HG02759 (cell line): ENCODE measurements at regions not wholly inside any gene's neighbourhood (a gene's known extent, or its start where the extent isn't known, plus 50 kb on each side); places are given as distances from the start of the nearest gene placed in this dataset.
"Not testable (repeated sequence)": the region's sequence is repeated elsewhere in the genome, so short reads cannot be mapped to it uniquely, and the experiment has no call there.

Experiments
- ATAC-seq: cut with Tn5 transposase; IDR thresholded peaks from one replicate; pipeline ENCODE4 v1.9.1; 2021; ENCODE audit warnings: mild to moderate bottlenecking, moderate library complexity; ENCODE audit not compliant: unreplicated experiment

DNA sequence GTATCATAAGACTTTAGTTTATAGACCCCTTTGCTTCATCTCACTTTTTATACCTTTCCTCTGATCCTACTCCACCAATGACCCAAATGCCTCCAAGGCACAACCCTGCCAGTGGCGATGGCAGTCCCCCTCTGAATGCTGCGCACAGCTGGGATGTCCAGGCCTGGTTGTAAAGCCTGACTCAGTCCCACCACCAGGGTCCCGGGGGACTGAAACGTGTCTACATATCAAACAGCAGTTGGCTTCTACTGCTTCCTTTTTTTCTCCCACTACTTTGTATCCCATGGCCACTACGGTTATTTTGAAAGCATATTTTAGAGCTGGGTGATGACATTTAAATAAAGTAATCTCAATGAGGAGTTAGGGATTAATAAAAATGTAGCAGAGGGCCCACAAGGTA, 329.8 kb upstream of the PSMD7 start:
- ATAC-seq, result no peak

GRCh38 chr16:73965591-73965990, 331.0 kb upstream of the PSMD7 start:
- no peak for ATAC-seq

DNA sequence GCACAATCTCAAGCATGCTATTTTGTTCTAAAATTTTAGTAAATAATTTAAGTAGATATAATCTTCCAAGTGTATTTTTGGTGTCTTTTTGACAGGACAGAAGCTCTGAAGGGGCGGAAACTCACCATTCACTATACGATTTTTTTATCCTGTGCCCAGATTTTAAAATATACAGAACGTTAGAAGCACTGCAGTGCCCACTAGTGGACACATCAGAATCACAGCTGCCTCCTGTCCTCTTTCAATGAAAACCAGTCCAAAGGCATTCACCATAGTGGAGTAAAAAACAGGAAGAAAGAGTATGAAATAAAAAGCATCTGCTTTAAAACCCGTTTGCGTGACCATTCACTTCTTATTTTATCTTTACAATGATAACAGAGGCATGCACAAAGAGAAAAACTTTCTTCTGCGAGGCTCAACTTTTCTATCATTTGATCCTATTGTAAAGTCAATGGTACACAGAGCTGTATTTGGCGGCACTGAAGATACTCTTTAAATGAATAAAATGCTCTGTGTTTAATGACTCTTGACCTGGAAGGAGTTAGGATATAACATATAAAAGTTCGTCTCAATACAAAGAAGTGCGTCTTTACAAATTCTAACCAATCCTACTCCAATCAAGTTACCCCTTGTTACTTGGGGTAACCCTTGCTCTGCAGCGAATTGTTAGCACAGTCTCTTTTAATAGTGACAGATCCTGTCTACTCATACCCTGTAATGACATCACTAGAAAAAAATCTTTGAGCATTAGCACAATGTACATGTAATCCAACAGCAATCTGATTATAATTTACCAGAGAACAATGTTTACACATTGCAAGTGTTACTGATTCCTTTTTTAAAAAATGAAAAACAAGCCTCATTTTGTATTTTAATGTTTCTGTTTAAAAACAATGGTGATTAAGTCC, 339.8 kb upstream of the PSMD7 start:
- no peak for ATAC-seq

- ATAC-seq, result no peak
Observed at GRCh38 chr16:73955702-73956101, 340.9 kb upstream of the PSMD7 start.

DNA sequence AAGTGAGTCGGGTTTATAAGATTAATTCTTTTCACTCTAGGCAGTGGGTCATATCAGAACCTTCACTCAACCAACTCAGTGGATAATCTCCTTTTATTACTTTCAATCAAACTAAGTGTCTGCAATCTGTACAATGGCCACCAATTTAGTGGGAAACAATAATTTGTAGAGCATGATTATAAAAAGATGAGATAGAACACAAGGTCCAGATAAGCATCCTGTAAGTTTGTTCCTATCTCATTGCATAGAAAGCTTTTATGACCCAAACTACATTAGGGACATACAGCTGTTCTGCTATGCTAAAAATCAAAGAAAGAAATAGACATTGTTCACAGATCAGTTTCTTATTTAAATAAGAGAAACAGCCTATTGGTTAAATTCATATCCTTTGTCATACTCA, 341.4 kb upstream of the PSMD7 start:
- ATAC-seq, result no peak

- ATAC-seq, result no peak
Observed at GRCh38 chr16:73951481-73951880, 345.1 kb upstream of the PSMD7 start.

- no peak for ATAC-seq
Observed at GRCh38 chr16:73949574-73950320, 346.9 kb upstream of the PSMD7 start.

DNA sequence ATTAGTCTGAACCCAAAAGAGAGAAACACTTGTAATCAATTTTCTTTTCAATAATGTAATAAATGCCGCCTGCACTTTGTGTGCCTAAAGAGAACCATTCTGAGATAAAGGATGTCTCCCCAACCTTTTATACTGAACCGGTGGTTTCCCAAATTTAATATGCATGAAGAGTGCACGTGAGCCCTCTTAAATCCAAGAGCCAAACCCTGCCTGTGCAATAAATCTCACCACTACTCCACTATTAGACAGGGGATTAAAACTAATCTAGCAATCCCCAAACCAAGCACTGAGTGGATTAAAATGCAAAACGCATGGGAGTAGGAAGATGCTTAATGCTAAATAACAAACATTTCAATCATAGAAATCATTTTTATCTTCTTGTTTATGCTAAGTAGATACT, 351.0 kb upstream of the PSMD7 start:
- no peak for ATAC-seq

DNA sequence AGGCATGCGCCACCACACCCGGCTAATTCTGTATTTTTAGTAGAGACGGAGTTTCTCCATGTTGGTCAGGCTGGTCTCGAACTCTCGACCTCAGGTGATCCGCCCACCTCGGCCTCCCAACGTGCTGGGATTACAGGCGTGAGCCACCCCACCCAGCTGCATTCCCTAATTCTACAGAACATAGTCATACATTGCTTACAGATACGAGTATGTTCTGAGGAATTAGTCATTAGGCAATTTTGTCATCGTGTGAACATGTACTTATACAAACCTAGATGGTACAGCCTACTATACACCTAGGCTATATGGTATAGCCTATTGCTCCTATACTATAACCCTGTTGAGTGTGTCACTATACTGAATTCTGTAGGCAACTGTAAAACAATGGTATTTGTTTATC, 353.4 kb upstream of the PSMD7 start:
- not testable (repeated sequence) for ATAC-seq

- not testable (repeated sequence) for ATAC-seq
Observed at GRCh38 chr16:73940786-73941185, 355.8 kb upstream of the PSMD7 start.

DNA sequence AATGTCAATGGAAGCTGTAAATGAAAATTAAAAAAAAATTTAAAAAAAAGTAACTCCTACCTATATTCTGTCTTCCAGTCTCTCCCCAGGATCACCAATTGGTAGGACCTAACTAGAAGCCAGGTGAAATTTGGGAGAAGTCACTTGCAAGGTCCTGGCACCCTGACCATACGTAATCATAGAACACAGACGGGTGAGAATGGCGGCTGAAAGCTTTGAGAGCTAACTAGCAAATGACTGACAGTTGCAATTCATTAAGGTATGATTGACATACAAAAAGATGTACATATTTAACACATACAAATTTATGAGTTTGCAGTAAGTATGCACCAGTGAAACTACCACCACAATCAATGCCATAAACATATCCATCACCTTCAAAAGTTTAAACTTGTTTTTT, 372.7 kb upstream of the PSMD7 start:
- no peak for ATAC-seq

- ATAC-seq, result no peak
Observed at GRCh38 chr16:73921295-73921694, 375.3 kb upstream of the PSMD7 start.

GRCh38 chr16:73916829-73917594, 379.6 kb upstream of the PSMD7 start:
- ATAC-seq, result no peak

- ATAC-seq, result no peak
Observed at GRCh38 chr16:73915935-73916334, 380.7 kb upstream of the PSMD7 start.

GRCh38 chr16:73915140-73915539, 381.5 kb upstream of the PSMD7 start:
- no peak for ATAC-seq

DNA sequence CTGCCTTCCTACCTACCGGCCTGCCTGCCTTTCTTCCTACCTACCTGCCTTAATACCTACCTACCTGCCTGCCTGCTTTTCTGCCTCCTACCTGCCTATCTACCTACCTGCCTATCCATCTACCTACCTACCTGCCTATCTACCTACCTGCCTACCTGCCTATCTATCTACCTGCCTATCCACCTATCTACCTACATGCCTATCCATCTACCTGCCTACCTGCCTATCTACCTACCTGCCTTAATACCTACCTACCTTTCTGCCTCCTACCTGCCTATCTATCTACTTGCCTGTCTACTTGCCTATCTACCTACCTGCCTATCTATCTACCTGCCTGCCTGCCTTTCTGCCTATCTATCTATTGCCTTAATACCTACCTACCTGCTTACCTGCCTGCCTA, 383.8 kb upstream of the PSMD7 start:
- no peak for ATAC-seq

- ATAC-seq, result no peak
Observed at GRCh38 chr16:73912281-73912680, 384.3 kb upstream of the PSMD7 start.

GRCh38 chr16:73909529-73910035, 387.0 kb upstream of the PSMD7 start:
- ATAC-seq, result no peak

DNA sequence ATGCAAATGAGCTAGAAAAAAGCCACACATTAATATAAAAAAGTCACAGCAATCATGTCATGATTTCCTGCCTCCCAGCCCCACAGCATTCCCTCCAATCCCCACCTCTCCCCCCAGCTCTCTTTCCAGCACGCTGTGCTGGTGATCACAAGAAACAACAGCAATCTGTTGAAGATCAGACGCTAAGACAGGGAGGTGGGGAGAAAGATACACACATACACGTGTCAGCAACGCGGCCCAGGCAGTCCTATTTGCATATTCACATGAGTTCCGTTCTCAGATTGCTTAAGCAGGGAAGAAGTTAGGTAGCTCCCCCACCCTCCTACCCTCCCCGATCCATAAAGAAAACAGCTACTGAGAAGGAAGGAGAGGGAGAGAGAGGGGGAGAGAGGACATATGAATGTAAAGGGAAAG, 405.5 kb upstream of the PSMD7 start:
- no peak for ATAC-seq

DNA sequence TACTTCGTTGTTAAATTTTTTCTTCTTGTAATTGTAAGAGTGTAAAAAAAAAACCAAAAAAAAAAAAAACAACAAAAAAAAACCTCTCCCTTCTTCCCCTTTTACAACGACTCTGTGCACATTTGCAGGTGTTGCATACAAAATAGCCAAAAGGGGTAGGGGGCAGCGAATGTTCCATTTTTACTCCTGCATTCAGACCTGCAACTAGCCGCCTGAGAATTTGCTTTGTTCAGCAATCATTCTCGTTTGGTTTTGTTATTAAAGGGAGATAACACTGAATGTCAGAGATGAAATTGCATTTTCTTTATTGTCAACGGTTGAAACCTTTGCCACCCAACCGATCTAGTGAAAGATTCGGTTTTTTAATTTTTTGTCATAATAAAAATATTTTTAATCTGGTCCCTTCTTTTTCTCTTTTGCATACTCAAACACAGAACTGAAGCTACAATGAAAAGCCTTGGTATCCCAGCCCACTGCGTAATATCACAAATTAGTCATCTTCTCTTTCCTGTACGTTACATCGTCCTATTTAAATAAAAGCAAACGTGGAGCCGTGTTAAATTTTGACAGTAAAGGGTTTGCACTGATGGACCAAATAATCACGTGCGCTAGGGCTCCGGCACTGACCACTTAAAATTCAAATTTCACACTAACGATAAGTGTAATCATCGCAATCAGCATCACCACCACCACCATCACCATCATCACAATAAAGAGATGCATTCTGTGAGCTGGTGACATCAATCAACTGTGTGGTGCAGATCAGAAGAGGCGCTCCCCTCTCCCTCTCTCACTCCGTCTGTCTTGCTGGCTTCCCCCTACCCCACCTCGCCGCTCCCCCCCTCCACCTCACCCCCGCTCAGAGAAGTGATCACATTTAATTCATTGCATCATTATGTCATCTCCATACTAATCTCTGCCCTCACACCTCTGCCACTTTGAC, 406.2 kb upstream of the PSMD7 start:
- ATAC-seq, result no peak
